Smooth muscle cell (in vitro differentiated cells): ENCODE measurements at regions not wholly inside any gene's neighbourhood (a gene's known extent, or its start where the extent isn't known, plus 50 kb on each side); places are given as distances from the start of the nearest gene placed in this dataset.

ENCODE experiments used
- DNase-seq: peaks from one replicate; lab custom pipeline; 2025; ENCODE audit not compliant: unreplicated experiment; lab: John Stamatoyannopoulos, UW
- H2AFZ ChIP-seq: fragments of 200-600 bp; sonication (generic); 2 replicates; pipeline ENCODE4 v1.6.0; 2016; ENCODE audit warnings: antibody characterized with exemption, low read depth, mild to moderate bottlenecking
- H3F3A ChIP-seq: fragments of 200-600 bp; sonication (generic); 2 replicates; pipeline ENCODE4 v1.6.0; 2017; ENCODE audit warnings: antibody characterized with exemption, low read depth
- H3K27ac ChIP-seq: fragments of 200-600 bp; sonication (generic); 2 replicates; pipeline ENCODE4 v1.5.1; 2016; ENCODE audit warnings: low read depth, mild to moderate bottlenecking
- H3K27me3 ChIP-seq: fragments of 200-600 bp; sonication (generic); 2 replicates; pipeline ENCODE4 v1.6.1; 2016; ENCODE audit warnings: low read depth, mild to moderate bottlenecking
- H3K36me3 ChIP-seq: fragments of 200-600 bp; sonication (generic); 2 replicates; pipeline ENCODE4 v1.5.1; 2016; ENCODE audit warnings: low read depth
- H3K4me1 ChIP-seq: fragments of 200-600 bp; sonication (generic); 2 replicates; pipeline ENCODE4 v1.5.1; 2016; ENCODE audit warnings: low read depth
- H3K4me2 ChIP-seq: fragments of 200-600 bp; sonication (generic); 2 replicates; pipeline ENCODE4 v1.6.0; 2016; ENCODE audit warnings: mild to moderate bottlenecking
- H3K4me3 ChIP-seq: fragments of 200-600 bp; sonication (generic); 2 replicates; pipeline ENCODE4 v1.5.1; 2016; ENCODE audit warnings: mild to moderate bottlenecking
- H3K79me2 ChIP-seq: fragments of 200-600 bp; sonication (generic); 2 replicates; pipeline ENCODE4 v1.6.0; 2016; ENCODE audit warnings: low read depth, mild to moderate bottlenecking
- H3K9ac ChIP-seq: fragments of 200-600 bp; sonication (generic); 2 replicates; pipeline ENCODE4 v1.6.0; 2016; ENCODE audit warnings: low read depth
- H3K9me3 ChIP-seq: fragments of 200-600 bp; sonication (generic); replicated peaks from 2 replicates; pipeline ENCODE4 v1.5.1; 2016; ENCODE audit warnings: low read depth
- H4K20me1 ChIP-seq: fragments of 200-600 bp; sonication (generic); 2 replicates; pipeline ENCODE4 v1.6.0; 2016; ENCODE audit warnings: low read depth
- CTCF ChIP-seq: fragments of 200-600 bp; sonication (generic); IDR thresholded peaks from 2 replicates; pipeline ENCODE4 v1.5.1; 2017; ENCODE audit warnings: borderline replicate concordance, mild to moderate bottlenecking, antibody characterized with exemption; ENCODE audit not compliant: insufficient read depth, poor library complexity, severe bottlenecking
- WGBS: methylation state at CpG from one replicate; pipeline ENCODE4 v1.1.7; 2016; ENCODE audit warnings: low lambda C conversion rate; 5-methylcytosine and 5-hydroxymethylcytosine counted together

- Histone ChIP-seq H3K4me1 (no peaks in the 10 kb centered on the region), H3K27me3 (no peaks in the 10 kb centered on the region), H3K9ac (no peak overlapping the region), H3K27ac (no peak overlapping the region), H3K36me3 (no peaks in the 10 kb centered on the region), H4K20me1 (no peaks in the 10 kb centered on the region), H3F3A (no peaks in the 10 kb centered on the region), H2AFZ (no peak overlapping the region), H3K4me3 (no peak overlapping the region), H3K79me2 (no peaks in the 10 kb centered on the region), H3K9me3 (no peaks in the 10 kb centered on the region), H3K4me2 (no peak overlapping the region)
- DNase-seq: no peak
- no peak for TF ChIP-seq CTCF
- 86% methylated on average over 2 of the region's 3 CpGs for WGBS
Measured at GRCh38 chr16:72604375-72604774, 432.4 kb upstream of the PMFBP1 start.

- no peaks in the 10 kb centered on the region for H3K27me3 ChIP-seq
- H3K4me2 ChIP-seq: no peak overlapping the region
- no peaks in the 10 kb centered on the region for H3K36me3 ChIP-seq
- H3K4me1 ChIP-seq: no peaks in the 10 kb centered on the region
- no peak overlapping the region for H3K27ac ChIP-seq
- no peak overlapping the region for H3K4me3 ChIP-seq
- DNase-seq: no peak
- no peak overlapping the region for H2AFZ ChIP-seq
- WGBS: 97% methylated on average over 2 of the region's 2 CpGs
- H3K79me2 ChIP-seq: no peaks in the 10 kb centered on the region
- H4K20me1 ChIP-seq: no peaks in the 10 kb centered on the region
- H3F3A ChIP-seq: no peaks in the 10 kb centered on the region
- no peak for TF ChIP-seq CTCF
- no peak overlapping the region for H3K9ac ChIP-seq
- H3K9me3 ChIP-seq: no peaks in the 10 kb centered on the region
Measured at GRCh38 chr16:72602499-72602898, 430.5 kb upstream of the PMFBP1 start.

GRCh38 chr16:72598696-72599095 is 426.7 kb upstream of the PMFBP1 start:
- Histone ChIP-seq H4K20me1 (no peaks in the 10 kb centered on the region), H3K79me2 (no peaks in the 10 kb centered on the region), H3K4me2 (no peak overlapping the region), H3K27ac (no peak overlapping the region), H3K9ac (no peak overlapping the region), H3K36me3 (no peaks in the 10 kb centered on the region), H3K27me3 (no peaks in the 10 kb centered on the region), H3F3A (no peaks in the 10 kb centered on the region), H3K9me3 (no peaks in the 10 kb centered on the region), H3K4me3 (no peak overlapping the region), H2AFZ (no peak overlapping the region), H3K4me1 (no peaks in the 10 kb centered on the region)
- DNase-seq: no peak
- no peak for TF ChIP-seq CTCF

- H3K4me2 ChIP-seq: no peak overlapping the region
- TF ChIP-seq CTCF: no peak
- no peak overlapping the region for H3K9ac ChIP-seq
- no peaks in the 10 kb centered on the region for H3K4me1 ChIP-seq
- H4K20me1 ChIP-seq: no peaks in the 10 kb centered on the region
- H3K79me2 ChIP-seq: no peaks in the 10 kb centered on the region
- no peak overlapping the region for H2AFZ ChIP-seq
- H3F3A ChIP-seq: no peaks in the 10 kb centered on the region
- DNase-seq: no peak
- H3K27me3 ChIP-seq: no peaks in the 10 kb centered on the region
- H3K36me3 ChIP-seq: no peaks in the 10 kb centered on the region
- H3K27ac ChIP-seq: no peak overlapping the region
- no peak overlapping the region for H3K4me3 ChIP-seq
- 94% methylated on average over 3 of the region's 3 CpGs for WGBS
- no peaks in the 10 kb centered on the region for H3K9me3 ChIP-seq
Measured at GRCh38 chr16:72597938-72598337, 426.0 kb upstream of the PMFBP1 start.
